Heart left ventricle (tissue), 16 donors: ENCODE measurements at regions not wholly inside any gene's neighbourhood (a gene's known extent, or its start where the extent isn't known, plus 50 kb on each side); places are given as distances from the start of the nearest gene placed in this dataset.

ENCODE experiments used
- ATAC-seq, 4 donors: fragments of 200-7000 bp; cut with Tn5 transposase; one replicate each; pipeline ENCODE4 v1.9.1; 2020 to 2022; ENCODE audit warnings: moderate library complexity in 4 of 4, mild to moderate bottlenecking in 3 of 4, moderate number of reproducible peaks in 1 of 4
- DNase-seq, 5 donors: peaks; one replicate each; pipeline ENCODE4 v3.0.0-alpha.2; 2020
- H3K27ac ChIP-seq, 12 donors: fragments of 200-600 bp; sonication (generic) in 4 of 12; one replicate each; pipeline versions ENCODE4 v1.5.0 to v1.8.0; 2016 to 2022; ENCODE audit warnings: mild to moderate bottlenecking in 2 of 12
- H3K27me3 ChIP-seq, 9 donors: fragments of 200-600 bp; sonication (generic) in 2 of 9; one replicate each; pipeline versions ENCODE4 v1.5.1 to v1.8.0; 2016 to 2022; ENCODE audit warnings: mild to moderate bottlenecking in 3 of 9
- H3K36me3 ChIP-seq, 9 donors: fragments of 200-600 bp; sonication (generic) in 2 of 9; one replicate each; pipeline versions ENCODE4 v1.5.0 to v1.8.0; 2018 to 2022; ENCODE audit warnings: mild to moderate bottlenecking in 2 of 9
- H3K4me1 ChIP-seq, 12 donors: fragments of 200-600 bp; sonication (generic) in 4 of 12; one replicate each; pipeline versions ENCODE4 v1.5.0 to v1.8.0; 2016 to 2022; ENCODE audit warnings: mild to moderate bottlenecking in 3 of 12
- H3K4me3 ChIP-seq, 12 donors: fragments of 200-600 bp; sonication (generic) in 4 of 12; one replicate each; pipeline versions ENCODE4 v1.5.0 to v1.8.0; 2017 to 2022; ENCODE audit warnings: mild to moderate bottlenecking in 9 of 12, moderate library complexity in 4 of 12
- H3K9me3 ChIP-seq, 12 donors: fragments of 200-600 bp; sonication (generic) in 4 of 12; one replicate each; pipeline versions ENCODE4 v1.5.0 to v1.8.0; 2016 to 2022; ENCODE audit warnings: mild to moderate bottlenecking in 1 of 12
- CTCF ChIP-seq, 12 donors: fragments of 200-600 bp; sonication (generic) in 4 of 12; IDR thresholded peaks; one replicate each; pipeline versions ENCODE4 v1.5.0 to v1.8.0; 2018 to 2022; ENCODE audit warnings: antibody characterized with exemption in 12 of 12, mild to moderate bottlenecking in 5 of 12
- POLR2A ChIP-seq, 2 donors: fragments of 450-650 bp; IDR thresholded peaks; one replicate each; pipeline ENCODE4 v1.6.1; 2017; ENCODE audit warnings: antibody characterized with exemption in 2 of 2, mild to moderate bottlenecking in 2 of 2, moderate library complexity in 2 of 2
- WGBS, 4 donors: extraction: QIAGEN DNeasy Blood & Tissue Kit in 2 of 4; methylation state at CpG; one replicate each; pipeline versions ENCODE4 v1.1.5 to v1.1.7; 2013 to 2018; 5-methylcytosine and 5-hydroxymethylcytosine counted together
- intact Hi-C, 10 donors: fragments of 100-400 bp; cut with DNase I; formaldehyde crosslinking; loops; one replicate each; pipeline versions ENCODE4 v1.11.1 to v1.14.2; 2022
- donor health status: ischemic (EF 13 %, LVEDD 7.1; RV severe dilation, severe dysfunction).
- donor health status: healthy with polysubstance abuse.
- donor health status: DM: no; HTN: yes; CAD: no.
- donor health status: DM: no; HTN: no; CAD: no.
- donor health status: ischemic (EF 25% LVEDD 6.9; RV normal size, moderate dysfunction).
- donor health status: ischemic (EF 25% LVEDD 5.7; RV mildly dilated, moderate dysfunction).
- donor health status: healthy.
- donor health status: DM: yes; HTN: yes; CAD: no.
- donor health status: ischemic (EF 35%, LVEDD 5.7; RV mildly dilated, moderate dysfunction).
- donor health status: nonischemic (EF 11% LVEDD 7.7; RV severe dilation, severe dysfunction).
- donor health status: DM: yes; HTN: yes; CAD: no.
- donor health status: PGD.
- donor health status: ischemic (EF 29% LVEDD 5.4; RV normal size, mild dysfunction).
- donor health status: nonischemic (EF 23%, LVEDD 6.1; RV moderate dilation, normal function).

- Histone ChIP-seq H3K4me3 (peak overlapping the region in 7 of 12 donors; percentile 3 to 25 (median 15)), H3K4me1 (peaks cover 3 to 36% (median 21%) of the 10 kb centered on the region in 12 donors), H3K27ac (peak overlapping the region; percentile 20 to 81 (median 66)), H3K36me3 (no peaks in the 10 kb centered on the region), H3K27me3 (no peaks in the 10 kb centered on the region), H3K9me3 (no peaks in the 10 kb centered on the region)
- 17 to 23% (median 20%) methylated on average over 9 of the region's 9 CpGs for WGBS, 4 donors
- DNase-seq (peak in 2 of 5 donors; percentile 31 to 35), ATAC-seq (peak; percentile 63 to 71 (median 67))
- TF ChIP-seq POLR2A (IDR thresholded peaks at IDR 0.05) (no peak), CTCF (IDR thresholded peaks at IDR 0.05) (no peak)
- intact Hi-C loops = loop anchor here in 6 of 10 donors (5.0 to 10.0 kb wide), 5 partner anchors 108 to 131 kb away; partner anchors contain the start of gene PALMD (in 4 of the 6)
Measured at GRCh38 chr1:99533909-99534637, 111.8 kb upstream of the PALMD start.

GRCh38 chr1:99534638-99534930, 111.3 kb upstream of the PALMD start:
- no peaks in the 10 kb centered on the region for H3K36me3 ChIP-seq
- no peaks in the 10 kb centered on the region for H3K27me3 ChIP-seq
- DNase-seq (no peak), ATAC-seq (peak; percentile 17 to 74 (median 66))
- TF ChIP-seq CTCF (IDR thresholded peaks at IDR 0.05) = no peak
- no peak for TF ChIP-seq POLR2A (IDR thresholded peaks at IDR 0.05)
- peaks cover 3 to 36% (median 21%) of the 10 kb centered on the region in 12 donors for H3K4me1 ChIP-seq
- 33 to 59% (median 48%) methylated on average over 1 of the region's 1 CpG for WGBS, 4 donors
- peak overlapping the region in 7 of 12 donors; percentile 3 to 25 (median 15) for H3K4me3 ChIP-seq
- intact Hi-C loops = loop anchor here in 6 of 10 donors (5.0 to 10.0 kb wide), 5 partner anchors 108 to 130 kb away; partner anchors contain the start of gene PALMD (in 4 of the 6)
- no peaks in the 10 kb centered on the region for H3K9me3 ChIP-seq
- H3K27ac ChIP-seq = peak overlapping the region; percentile 20 to 81 (median 66)

GRCh38 chr1:99535470-99536164, 110.3 kb upstream of the PALMD start:
- WGBS, 4 donors = 83 to 90% (median 84%) methylated on average over 7 of the region's 7 CpGs
- H3K4me1 ChIP-seq = peaks cover 3 to 36% (median 21%) of the 10 kb centered on the region in 12 donors
- DNase-seq = no peak
- peak overlapping the region in 6 of 12 donors; percentile 50 to 81 (median 70) for H3K27ac ChIP-seq
- no peak for ATAC-seq
- H3K27me3 ChIP-seq = no peaks in the 10 kb centered on the region
- H3K9me3 ChIP-seq = no peaks in the 10 kb centered on the region
- no peak overlapping the region for H3K4me3 ChIP-seq
- intact Hi-C loops = loop anchor here in 3 of 10 donors (5.0 to 10.0 kb wide), 3 partner anchors 107 to 129 kb away; partner anchors contain the start of gene PALMD (in 1 of the 3)
- TF ChIP-seq POLR2A (IDR thresholded peaks at IDR 0.05) (no peak), CTCF (IDR thresholded peaks at IDR 0.05) (no peak)
- H3K36me3 ChIP-seq = no peaks in the 10 kb centered on the region
